ENCODE measurements at regions not wholly inside any gene's neighbourhood (a gene's known extent, or its start where the extent isn't known, plus 50 kb on each side); places are given as distances from the start of the nearest gene placed in this dataset.

GRCh38 chr18:38747153-38747552, 1181.6 kb upstream of the CELF4 start:
- TF ChIP-seq CTCF (IDR thresholded peaks at IDR 0.05; ENCODE audit: insufficient read depth, low read length, poor library complexity, severe bottlenecking) (no peak), EZH2phosphoT487 (conservative IDR thresholded peaks at IDR 0.05; ENCODE audit: low read length) (no peak)

Measured in SU-DHL-6 (cell line).